DMS 273 (cell line): ENCODE measurements at regions not wholly inside any gene's neighbourhood (a gene's known extent, or its start where the extent isn't known, plus 50 kb on each side); places are given as distances from the start of the nearest gene placed in this dataset.
"Not testable (repeated sequence)": the region's sequence is repeated elsewhere in the genome, so short reads cannot be mapped to it uniquely, and the experiment has no call there.

Experiments
- DNase-seq: peaks from one replicate; lab custom pipeline; 2025; ENCODE audit not compliant: unreplicated experiment; lab: John Stamatoyannopoulos, UW

DNA sequence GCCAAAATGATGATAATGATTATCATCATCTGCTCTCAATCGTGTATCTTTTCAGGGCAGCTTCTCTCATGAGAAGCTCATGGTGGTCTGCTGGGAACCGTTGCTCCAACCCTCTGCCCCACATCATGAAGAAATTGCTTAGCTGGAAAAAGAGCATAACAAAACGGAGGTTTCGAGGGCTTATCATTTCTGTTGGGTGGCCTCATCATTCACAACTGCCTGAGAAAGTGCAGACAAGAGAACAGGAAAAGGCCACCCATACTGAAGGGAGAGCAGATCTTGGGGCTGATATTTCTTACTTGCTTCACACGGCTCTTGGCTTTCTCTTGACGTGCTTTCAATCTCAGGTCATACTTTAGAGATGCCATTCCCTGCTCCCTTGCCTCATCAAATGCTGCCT lies 471.6 kb downstream of the CD83 start:
- no peak for DNase-seq

DNA sequence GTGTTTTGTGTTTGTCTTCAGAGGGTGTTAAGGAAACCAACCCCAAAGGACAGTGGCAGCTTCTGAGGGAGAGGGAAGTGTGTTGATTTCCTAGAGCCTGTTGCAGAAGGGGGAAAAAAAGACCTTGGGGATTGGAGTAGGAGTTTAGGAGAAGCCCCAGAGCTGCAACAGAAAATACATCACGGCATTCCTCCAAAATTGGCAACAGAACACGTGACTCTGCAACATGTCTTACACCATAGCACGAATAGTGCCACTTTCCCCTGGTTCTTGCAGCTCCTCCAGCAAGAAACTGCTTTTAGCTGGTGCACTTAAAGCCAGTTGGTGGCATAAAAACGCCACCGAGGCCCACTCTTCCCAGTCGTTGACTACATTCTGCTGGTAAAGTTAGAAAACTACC lies 473.0 kb downstream of the CD83 start:
- no peak for DNase-seq

DNA sequence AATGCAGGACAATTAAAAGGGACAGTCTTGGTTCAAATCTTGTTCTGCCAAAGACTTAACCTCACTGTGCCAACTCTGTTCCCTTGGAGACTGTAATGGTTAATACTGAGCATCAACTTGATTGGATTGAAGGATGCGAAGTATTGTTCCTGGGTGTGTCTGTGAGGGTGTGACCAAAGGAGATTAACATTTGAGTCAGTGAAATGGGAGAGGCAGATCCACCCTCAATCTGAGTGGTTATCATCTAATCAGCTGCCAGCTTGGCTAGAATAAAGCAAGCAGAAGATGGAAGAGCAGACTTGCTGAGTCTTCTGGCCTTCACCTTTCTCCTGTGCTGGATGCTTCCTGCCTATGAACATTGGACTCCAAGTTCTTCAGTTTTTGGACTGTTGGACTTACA lies 474.4 kb downstream of the CD83 start:
- no peak for DNase-seq

DNA sequence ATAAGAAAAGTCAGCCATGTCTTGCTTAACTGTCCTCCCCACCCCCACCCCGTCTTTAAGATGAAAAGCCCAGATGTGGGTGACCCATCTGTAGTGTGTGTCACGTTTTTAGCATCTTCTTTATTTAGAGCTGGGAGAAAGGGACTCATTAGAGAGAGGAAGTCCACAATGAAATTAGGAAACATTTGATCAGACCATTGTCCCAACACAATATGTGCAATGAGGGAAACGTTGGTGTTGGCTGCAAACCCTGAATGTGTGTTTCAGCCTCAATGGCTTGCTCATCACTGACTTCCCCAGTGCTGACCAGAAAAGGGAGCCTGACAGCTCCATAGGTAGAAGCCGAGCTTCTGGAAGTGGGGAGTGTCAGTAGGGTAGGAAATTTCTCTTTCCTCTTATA lies 475.7 kb downstream of the CD83 start:
- no peak for DNase-seq

DNA sequence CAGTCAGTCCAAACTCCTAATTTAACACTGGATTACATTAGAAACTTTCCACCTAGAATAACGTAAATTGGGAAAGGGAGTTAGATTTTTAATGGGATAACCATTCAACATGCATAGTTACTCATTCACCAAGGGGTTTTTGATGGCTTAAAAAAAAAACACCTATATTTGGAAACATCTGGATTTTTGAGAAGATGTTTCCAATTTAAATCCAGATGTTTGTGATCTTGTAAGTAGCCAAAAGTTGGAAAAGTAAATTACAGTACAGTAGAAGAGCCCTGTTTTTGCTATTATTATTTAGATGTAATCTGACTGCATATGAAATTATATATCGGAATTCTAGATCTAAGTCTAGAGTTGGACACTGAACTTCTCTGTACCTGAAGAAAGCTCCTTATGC lies 478.2 kb downstream of the CD83 start:
- DNase-seq = no peak

DNA sequence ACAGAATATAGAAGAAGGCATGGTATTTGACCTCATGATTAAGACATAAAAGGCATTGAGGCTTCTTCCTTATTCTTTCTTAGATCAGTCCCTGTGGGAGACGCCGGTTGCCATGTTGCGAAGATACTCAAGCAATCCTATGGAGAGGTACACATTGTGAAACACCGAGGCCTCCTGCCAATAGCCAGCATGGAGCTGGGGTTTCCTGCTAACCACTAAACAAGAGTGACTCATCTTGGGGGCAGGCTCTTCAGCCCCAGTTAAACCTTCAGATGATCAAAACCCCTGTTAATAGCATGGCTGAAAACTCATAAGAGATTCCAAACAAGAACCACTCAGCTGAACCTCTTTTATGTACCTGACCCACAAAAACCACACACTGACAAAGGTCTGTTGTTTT lies 478.8 kb downstream of the CD83 start:
- no peak for DNase-seq

DNA sequence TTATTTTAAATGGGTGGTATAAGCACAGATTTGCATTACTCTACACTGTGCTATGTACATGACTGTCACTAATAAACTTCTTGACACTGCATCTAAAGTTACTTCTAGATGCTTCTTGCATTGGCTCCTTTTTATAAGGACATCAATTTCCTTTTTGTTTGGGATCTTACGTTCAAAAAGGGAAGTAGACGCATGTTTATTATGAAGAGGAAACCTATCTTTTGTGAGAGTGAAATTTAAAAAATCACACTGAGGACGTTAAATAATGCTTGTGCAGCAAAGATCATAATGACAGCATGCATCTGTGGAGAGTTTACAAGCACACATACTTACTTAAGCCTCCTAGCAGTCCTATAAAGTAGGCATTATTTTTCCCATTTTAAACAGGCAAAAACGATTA lies 479.5 kb downstream of the CD83 start:
- no peak for DNase-seq

DNA sequence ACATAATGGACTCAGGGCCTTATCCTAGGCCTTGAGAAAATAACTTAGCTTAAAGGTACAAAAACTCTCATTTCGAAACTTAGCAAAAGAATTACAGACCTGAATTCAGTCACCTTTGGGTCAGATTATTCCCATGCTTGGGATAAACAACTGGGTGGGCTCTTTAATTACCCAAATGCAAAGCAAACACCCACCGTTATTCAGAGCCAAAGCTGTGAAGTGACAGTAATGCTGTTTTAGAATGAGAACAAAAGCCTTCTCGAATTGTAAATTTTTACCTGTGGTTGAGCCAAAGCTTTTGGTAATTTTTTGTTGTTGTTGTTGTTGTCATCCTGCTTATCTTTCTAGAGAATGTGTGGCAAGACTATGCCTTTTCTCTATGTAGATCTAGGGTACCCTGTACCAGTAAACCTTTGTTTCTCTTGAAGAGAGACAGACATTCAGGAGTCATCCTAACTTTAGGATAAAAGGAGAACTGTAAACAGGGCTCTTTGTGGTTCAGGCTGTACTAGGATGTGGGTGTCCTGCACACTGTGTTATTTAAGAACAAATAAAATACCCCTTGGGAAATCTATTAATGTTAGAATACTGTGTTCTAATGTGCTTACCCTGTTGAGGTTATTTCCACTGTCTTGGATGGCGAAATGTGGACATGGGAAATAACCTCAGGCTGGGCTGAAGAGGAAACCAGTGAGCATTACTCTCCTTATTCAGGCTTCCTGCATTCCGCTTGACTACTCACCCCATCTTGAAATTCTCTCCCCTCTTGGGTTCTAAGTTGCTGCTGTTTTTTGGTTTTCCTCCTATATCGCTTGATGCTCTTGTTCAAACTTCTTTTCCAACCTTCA lies 480.7 kb downstream of the CD83 start:
- DNase-seq = no peak

DNA sequence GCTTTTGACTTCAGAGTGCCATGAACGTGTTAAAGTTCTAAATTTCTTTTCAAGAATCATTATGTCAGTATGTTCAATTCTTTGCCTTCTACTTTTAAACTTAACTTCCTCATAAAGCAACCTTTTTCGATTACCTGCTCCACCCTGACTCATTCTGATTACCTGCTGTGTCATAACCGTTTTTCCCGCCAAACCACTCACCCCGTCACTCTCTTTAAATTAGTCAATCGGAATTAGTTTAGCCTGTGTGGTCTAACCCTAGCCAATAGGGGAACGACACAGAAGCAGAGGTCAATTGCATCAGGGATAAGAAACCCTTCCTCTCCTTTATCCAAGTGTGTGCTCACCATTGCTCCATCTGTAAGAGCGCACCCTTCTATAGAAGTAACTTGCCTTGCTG lies 482.7 kb downstream of the CD83 start:
- DNase-seq = not testable (repeated sequence)

DNA sequence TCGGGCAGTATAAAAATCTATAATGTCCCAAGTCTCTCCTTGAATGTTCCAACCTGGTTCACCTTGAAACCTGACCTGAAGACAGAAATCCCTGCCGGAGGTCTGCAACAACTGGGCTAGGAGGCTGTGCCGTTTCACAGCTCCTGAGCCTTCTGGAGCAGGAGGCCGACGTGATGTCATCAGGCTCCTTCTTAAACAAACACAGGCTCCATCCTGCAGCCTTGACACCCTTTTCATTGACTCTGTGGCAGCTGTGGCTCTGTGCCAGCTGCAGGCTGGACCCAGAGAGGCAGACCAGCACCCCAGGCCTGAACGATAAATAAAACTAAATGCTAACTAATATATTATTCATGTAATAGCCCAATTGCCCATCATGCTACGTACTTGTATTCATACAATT lies 483.9 kb downstream of the CD83 start:
- peak; percentile 6 for DNase-seq

DNA sequence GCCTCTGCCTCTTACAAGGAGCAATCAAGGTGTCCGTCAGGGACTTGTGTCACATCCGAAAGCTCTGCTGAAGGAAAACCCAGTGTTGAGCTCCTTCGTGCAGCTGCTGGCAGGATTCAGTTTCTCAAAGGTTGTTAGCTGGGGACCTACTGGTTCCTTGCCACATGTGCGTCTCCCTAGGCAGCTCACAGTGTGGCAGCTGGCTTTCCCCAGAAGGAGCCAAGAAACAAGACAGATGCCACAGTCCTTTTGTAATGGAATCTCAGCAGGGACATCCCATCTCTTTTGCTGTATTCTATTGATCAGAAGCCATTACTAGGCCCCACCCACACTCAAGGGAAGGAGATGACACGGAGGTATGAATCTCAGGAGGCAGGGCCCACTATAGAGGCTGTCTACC lies 488.8 kb downstream of the CD83 start:
- no peak for DNase-seq

DNA sequence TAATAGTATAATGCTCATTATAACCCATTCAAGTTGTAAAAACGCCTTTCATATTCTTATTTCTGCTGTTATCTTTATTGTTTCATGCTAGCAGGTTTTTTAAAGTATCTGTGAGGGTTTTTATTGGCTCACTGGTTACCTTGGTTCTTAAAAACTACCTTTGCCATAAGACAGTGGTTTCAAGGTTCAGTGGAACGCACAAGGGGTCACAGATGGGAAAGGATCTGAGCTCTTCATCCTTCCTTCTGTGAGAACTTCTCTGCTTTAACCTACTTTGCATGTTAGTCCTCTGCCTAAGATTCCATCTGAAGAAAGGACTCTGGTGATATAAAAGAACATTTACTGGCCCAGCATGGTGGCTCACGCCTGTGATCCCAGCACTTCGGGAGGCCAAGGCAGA lies 492.6 kb downstream of the CD83 start:
- DNase-seq = no peak

DNA sequence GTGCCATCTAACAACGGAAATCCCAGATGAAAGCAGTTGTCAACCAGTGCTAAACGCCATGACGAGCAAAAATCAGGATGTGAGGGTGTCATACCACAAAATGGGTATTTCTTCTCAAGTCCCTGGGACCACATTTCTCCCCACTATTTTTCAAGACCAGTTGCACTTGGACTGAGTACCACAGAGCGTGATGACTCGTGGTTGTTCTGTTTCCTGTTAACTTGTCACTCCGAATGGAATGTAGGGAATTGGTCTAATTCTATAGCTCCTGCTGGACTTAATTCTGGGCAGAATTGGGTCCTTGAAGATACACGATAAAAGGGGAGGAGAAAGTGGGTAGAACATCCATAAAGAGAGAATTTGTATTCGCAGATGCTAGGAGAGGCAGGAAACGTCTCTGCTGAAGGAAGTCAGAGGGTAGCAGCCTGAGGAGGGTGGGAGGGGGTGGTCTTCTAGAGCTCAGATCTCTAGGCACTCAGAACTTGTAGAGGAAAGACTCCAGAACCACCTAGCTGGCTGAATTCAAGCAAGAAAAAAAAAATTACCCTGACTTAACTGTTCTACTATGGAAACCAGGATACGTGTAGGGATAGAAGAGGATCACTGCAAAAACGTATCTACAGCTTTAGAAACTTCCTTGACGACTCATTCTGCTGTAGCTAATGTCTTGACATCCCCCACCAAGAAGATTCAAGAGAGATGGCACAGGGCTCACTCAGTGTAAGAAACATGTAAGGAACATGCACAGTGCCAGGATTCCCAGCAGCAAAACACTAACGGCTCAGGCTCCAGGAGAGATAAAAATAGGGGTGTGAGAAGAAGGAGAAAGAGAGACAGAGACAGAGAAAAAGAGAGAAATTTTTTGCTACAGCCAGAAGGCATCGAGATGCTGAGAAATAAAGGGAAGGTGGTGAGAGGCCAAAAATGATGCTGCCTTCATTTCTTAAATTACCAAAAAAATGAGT lies 494.7 kb downstream of the CD83 start:
- no peak for DNase-seq

DNA sequence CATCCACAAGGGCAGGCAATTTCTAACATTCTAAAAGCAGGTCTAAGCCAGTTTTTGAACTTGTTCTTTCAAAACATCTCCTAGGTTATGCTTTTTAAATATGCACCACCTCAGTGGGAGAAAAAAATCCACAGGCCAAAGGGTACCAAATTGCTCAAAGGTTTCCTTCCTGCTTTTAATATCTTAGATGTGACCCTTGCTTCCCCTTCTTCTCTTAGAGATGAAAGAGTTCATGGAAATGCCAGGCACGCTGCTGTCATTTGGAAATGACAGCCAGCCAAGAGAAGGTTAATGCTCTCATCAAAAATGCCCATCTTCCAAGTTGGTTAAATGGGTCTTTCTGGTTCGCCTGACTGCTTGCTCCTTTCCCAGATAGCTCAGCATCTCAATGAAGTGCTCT lies 497.1 kb downstream of the CD83 start:
- DNase-seq = no peak

DNA sequence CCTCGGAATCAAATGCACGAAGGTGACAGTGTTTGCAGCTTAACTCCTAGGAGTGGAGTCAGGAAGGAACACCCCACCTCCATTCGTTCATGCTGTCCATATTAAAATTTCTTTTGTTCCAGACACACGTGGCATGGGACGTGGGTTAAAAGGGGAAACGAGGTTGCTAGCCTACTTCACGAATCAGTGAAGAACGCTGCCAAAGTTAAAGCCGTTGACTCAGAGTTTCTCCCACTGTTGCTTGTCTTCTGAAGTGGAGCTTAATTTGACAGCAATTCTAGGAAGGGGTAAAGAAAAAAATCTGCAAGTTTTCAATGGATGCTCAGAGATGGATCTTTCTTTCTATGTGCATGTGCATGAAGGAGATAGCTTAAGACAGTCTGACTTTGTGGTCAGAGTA lies 499.1 kb downstream of the CD83 start:
- DNase-seq = no peak

DNA sequence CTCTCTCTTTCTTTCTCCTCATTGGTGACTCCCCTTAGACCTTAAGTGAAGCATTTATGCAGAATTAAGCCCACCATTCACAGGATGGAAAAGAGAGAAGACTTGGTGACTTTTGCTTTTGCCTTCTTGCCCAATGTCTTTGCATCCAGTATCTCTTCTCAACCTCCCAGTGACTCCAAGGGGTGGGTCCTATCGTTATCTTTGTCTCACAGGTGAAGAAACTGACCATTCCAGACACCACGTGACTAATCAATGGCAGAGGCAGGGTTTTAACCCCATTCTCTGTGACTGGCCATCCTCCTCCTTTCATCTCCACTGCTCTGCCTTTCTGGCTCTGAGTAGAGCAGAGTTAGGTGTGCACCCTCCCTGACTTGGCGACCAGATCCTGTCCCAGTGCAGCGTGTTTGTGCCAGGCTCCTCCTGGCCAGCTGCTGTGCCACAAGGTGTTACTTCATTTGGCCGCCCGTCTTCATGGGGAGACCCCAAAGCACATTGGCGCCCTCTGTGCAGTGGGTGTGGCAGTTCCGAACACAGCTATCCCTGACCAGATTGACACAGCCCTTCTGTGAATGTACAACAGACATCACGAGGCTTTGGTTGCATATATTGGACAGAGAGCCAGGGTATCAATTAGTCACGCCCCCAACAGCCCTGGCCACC lies 501.3 kb downstream of the CD83 start:
- peak; percentile 44 for DNase-seq

DNA sequence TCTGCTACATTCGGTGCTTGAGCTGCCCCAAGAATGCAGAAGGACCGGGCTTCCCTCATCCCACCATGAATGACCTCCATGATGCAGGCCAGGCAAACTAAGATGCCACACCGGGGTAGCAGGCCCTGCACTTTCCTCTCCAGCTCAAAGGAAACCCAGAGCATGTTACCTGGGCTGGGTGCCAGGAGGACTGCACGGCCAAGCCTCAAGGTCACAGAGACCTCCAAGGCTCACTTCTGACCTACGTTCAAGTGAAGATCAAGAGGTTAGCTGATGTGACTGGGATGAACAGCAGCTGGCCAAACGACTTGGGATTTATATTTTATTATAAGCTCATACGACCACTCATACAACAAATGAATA lies 501.8 kb downstream of the CD83 start:
- DNase-seq = peak; percentile 42

DNA sequence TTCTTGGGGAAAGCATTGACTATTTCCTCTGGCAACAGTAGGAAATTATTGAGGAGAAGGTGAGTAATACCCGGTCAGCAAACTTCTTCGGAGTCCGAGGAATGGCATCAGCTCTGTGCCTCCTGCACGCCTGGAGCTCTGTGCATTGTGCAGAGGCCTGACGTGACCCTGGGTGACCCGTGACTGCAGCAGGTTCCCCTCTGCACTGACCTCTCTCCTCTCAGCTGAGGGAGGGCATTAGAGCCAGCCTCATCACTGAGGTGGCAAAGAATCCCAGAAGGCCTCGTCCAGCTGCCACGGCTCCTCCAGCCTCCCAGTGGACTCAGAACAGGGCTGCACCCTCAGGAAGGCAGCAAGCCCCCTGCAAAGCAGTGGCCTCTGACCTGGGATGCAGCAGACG lies 502.9 kb downstream of the CD83 start:
- no peak for DNase-seq

DNA sequence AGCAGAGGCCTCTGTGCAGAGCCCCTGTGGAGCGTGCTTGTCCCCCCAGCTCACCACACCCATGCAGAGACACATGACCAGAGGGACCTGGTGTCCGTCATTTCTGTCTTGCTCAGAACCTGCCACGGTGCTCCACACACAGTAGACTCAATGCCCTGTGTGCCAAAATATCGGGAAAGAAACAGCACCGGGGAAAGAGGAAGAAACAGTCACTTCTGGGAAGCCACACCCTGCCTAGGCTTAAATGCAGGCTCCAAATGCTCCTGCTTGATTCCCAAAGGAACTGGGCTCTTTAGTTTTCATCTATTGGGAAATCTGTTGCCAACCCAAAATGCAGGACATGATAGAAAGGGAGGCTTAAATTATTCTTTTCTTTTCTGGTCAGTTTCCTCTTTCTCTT lies 503.9 kb downstream of the CD83 start:
- DNase-seq = peak; percentile 55

DNA sequence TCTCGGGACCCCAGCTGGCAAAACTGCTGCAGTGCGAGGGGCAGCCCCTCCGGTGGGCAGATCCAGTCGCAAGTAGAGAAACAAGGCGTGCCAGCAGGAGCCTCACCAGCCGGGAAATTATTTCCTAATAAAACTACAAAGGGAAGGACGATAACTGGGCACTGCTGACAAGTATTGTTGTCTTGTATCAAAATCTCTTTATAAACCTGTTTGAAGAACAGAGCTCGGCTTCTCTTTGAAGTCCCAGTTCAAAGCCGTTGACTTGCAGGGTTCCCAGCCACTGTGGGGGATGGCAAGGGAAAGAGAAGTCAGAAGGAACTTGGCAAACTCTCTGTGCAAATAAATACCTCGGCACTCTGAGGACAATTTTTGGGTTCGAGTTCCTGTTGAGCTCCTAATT lies 504.5 kb downstream of the CD83 start:
- peak; percentile 56 for DNase-seq

DNA sequence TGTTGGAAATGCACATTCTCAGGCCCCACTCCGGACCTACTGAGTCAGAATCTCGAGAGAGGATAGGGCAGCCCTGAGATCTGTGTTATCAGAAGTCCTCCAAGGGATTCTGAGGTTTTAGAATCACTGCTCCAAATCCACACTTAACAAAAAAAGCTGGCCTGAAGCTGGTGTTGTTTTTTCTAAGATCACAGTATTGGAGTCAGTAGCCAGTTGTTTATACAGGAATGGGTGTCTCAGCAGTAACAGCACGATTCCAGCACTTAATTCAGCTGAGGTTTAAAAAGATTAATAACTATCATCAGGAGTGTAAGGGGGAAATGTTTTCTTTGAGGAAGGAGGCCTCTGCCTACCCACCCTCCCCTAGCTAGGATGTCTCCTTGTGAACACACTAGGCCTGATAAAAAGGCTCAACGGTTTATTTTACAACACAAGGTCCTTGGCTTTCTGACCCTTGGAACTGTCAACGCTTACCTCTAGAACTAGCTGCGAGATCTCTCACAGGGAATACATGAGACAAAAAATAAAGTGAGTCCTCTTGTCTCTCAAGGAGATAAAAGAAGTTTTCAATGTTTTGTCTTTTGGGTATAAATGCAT lies 505.4 kb downstream of the CD83 start:
- no peak for DNase-seq
